ENCODE measurements at regions not wholly inside any gene's neighbourhood (a gene's known extent, or its start where the extent isn't known, plus 50 kb on each side); places are given as distances from the start of the nearest gene placed in this dataset.

GRCh38 chr4:120434756-120435155 lies 368.1 kb upstream of the MAD2L1 start:
- DNase-seq (ENCODE audit: low read depth in 4 of 4, low spot score in 3 of 4) = no peak

GRCh38 chr4:120432301-120432860 lies 365.7 kb upstream of the MAD2L1 start:
- DNase-seq (ENCODE audit: low read depth in 4 of 4, low spot score in 3 of 4) = no peak

GRCh38 chr4:120431180-120431579 lies 364.5 kb upstream of the MAD2L1 start:
- DNase-seq (ENCODE audit: low read depth in 4 of 4, low spot score in 3 of 4) = no peak

- no peak for DNase-seq (ENCODE audit: low read depth in 4 of 4, low spot score in 3 of 4)
Measured at GRCh38 chr4:120418146-120418545, 351.5 kb upstream of the MAD2L1 start.

DNA sequence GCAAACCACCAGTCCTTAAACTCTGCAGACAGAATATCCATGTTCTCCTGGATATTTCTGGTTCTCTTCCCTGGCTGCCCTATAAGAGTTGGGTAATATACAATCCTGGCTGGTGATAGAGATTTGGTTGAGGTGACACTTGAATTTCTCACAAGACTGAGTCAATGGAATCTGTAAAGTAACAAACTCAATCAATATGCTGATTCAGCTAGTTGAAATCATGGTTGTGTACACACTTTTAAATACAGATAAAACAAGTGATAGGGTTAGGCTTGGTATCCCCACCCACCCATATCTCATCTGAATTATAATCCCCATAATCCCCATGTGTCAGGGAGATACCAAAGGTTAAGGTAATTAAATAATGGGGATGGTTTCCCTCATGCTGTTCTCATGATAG lies 349.2 kb upstream of the MAD2L1 start:
- no peak for DNase-seq (ENCODE audit: low read depth in 4 of 4, low spot score in 3 of 4)

DNA sequence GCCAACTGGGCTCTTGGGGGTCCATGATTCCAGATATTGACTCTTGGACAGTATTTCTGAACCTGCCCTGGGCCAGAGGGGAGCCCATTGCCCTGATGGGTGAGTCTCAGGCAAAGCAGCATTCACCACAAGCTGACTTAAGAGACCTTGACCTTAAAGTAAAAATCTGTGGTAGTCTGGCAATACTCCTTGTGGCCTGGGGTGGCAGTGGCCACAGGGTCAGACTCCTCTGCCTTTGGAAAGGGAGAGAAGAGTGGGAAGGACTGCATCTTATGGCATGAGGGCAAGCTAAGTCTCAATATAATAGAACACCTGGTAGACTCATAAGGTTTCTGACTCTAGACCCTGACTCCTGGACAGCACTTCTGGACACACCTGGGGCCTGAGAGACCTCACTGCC lies 340.3 kb upstream of the MAD2L1 start:
- DNase-seq (ENCODE audit: low read depth in 4 of 4, low spot score in 3 of 4) = no peak

- no peak for DNase-seq (ENCODE audit: low read depth in 4 of 4, low spot score in 3 of 4)
Measured at GRCh38 chr4:120403296-120403695, 336.6 kb upstream of the MAD2L1 start.

DNA sequence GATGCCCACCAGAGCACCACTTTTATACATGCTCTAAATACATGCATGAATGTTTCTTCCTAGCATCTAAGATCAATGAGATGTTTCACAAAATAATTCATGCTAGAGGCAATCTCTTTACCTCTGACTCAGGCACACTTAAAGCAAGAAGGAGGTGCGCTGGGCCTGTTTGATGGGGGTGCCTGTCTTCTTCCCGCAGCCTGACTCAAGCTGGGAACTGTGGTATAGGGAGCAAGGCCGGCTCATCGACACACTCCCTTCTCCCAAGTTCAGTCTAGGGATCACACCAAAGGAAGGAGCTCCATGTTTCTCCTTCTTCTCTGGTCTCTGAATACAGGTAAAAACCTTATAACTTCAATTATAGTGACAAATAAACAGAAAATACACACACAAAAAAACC lies 333.8 kb upstream of the MAD2L1 start:
- DNase-seq (ENCODE audit: low read depth in 4 of 4, low spot score in 3 of 4) = no peak

DNA sequence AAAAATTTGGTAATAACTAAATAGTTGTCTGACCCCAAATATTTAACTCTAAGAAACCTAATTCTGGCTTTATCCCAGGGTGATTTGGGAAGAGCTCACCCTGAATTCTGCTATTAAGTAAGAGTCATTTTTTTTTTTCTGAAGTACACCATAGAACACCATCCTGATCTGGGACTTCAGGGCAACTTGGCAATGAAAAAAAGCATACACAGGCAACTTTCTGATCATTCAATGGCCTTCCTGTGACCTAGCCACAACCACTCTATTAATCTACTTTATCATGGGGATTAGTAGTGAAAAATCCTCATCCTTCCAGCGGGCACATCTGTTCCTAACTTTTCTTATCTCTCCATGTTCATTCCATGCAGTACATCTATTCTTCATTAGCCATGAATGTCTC lies 333.2 kb upstream of the MAD2L1 start:
- no peak for DNase-seq (ENCODE audit: low read depth in 4 of 4, low spot score in 3 of 4)

DNA sequence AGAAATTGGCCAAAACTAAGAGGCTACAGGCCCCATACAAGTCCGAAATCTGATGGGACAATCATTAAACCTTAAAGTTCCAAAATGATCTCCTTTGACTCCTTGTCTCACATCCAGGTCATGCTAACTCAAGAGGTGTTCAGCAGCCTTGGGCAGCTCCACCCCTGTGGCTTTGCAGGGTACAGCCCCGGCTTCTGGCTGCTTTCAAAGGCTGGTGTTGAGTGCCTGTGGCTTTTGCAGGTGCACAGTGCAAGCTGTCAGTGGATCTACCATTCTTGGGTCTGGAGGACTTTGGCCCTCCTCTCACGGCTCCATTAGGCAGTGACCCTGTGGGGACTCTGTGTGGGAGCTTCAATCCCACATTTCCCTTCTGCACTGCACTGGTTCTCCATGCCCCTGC lies 329.1 kb upstream of the MAD2L1 start:
- no peak for DNase-seq (ENCODE audit: low read depth in 4 of 4, low spot score in 3 of 4)

- DNase-seq (ENCODE audit: low read depth in 4 of 4, low spot score in 3 of 4) = no peak
Measured at GRCh38 chr4:120355881-120356280, 289.2 kb upstream of the MAD2L1 start.

GRCh38 chr4:120354381-120354780 lies 287.7 kb upstream of the MAD2L1 start:
- no peak for DNase-seq (ENCODE audit: low read depth in 4 of 4, low spot score in 3 of 4)

GRCh38 chr4:120353235-120353634 lies 286.6 kb upstream of the MAD2L1 start:
- DNase-seq (ENCODE audit: low read depth in 4 of 4, low spot score in 3 of 4) = no peak

DNA sequence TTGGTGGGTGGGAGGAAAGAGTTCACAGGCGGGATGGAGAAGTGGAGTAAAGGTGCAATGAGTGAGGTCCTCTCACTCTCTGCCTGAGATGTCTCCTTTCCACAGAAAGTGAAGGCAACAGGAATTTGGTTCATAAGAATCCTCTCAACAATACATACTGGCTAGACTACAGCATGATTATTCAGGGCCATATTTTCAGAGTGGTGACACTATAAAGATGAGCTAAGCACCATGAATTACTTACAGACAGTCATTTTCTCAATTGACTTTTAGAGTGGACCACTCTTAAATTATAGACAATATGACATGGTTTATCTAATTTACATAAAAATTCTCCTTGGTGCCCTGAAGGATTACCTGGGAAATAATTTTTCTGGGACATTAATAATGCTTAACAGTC lies 286.1 kb upstream of the MAD2L1 start:
- DNase-seq (ENCODE audit: low read depth in 4 of 4, low spot score in 3 of 4) = no peak

DNA sequence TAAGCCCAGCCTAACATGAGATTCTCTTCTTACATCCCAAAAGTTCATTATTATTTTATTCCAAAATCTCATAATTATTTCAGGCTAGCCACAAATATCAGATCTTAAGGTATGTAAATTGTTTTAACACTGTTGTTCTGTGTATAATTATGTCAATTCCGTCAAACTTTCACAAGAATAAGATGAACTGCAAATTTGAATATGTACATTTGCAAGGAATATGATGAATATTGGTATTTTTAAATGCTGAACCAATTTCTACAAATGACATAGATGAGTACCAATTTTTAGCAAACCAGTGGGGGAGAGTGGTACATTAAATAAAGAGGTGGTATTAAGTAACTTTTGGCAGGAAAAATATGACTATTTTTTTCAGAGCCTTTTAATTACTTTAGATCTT lies 282.3 kb upstream of the MAD2L1 start:
- no peak for DNase-seq (ENCODE audit: low read depth in 4 of 4, low spot score in 3 of 4)

GRCh38 chr4:120348521-120348920 lies 281.9 kb upstream of the MAD2L1 start:
- no peak for DNase-seq (ENCODE audit: low read depth in 4 of 4, low spot score in 3 of 4)

DNA sequence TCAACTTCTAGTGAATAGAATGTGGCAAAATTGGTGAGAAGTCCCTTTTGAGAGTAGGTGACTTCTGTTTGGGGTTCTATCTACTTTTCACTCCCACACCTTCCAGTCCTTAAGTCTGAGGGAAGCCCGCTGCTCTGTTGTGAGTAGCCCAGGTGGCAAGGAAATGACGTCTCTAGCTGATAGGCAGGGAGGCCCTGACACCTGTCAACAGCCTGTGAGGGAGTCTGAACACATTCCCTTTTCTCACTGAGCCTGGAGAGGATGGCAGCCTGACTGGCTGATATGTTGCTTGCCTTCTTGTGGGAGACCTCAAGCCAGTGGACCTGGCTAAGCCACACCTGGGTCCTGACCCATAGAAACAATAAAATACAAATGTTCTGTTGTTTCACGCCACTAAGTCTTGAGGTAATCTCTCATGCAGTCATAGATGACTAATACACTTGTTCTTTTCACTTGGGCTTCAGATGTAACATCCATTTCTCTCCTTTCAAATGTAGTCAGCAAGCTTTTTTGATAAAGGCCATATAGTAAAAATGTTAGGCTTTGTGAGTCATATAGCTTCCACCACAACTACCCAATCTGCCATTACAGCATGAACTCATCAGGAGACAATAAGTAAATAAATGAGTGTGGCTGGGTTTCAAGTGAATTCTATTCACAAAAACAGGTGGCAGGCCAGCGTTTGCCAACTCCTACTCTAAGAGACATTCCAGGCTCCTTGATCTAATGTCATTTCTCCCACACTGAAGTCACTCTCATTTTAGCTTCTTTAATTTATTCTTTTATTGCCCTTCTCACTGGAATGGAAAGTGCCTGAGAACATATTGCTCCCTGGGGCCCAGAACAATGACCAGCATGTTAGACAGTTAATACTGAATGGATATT lies 265.1 kb upstream of the MAD2L1 start:
- no peak for DNase-seq (ENCODE audit: low read depth in 4 of 4, low spot score in 3 of 4)

DNA sequence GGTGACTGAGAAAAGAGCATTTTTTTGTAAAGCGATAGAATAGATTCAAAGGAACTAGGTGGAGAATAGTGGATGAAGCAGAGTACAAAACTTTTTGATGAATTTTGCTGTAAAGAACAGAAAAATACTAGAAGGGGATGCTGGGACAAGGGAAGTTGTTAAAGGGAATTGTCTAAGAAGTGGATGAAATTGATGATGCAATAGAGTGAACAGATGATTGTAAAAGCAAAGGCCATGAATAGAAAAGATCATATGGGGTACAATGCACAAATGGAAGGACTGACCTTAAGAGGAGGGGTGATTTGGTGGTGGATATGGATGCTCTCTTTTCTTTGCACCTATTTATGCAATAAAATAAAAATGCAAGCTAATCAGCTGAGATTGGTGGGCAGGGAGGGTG lies 262.7 kb upstream of the MAD2L1 start:
- no peak for DNase-seq (ENCODE audit: low read depth in 4 of 4, low spot score in 3 of 4)

GRCh38 chr4:120327276-120327675 lies 260.6 kb upstream of the MAD2L1 start:
- no peak for DNase-seq (ENCODE audit: low read depth in 4 of 4, low spot score in 3 of 4)

DNA sequence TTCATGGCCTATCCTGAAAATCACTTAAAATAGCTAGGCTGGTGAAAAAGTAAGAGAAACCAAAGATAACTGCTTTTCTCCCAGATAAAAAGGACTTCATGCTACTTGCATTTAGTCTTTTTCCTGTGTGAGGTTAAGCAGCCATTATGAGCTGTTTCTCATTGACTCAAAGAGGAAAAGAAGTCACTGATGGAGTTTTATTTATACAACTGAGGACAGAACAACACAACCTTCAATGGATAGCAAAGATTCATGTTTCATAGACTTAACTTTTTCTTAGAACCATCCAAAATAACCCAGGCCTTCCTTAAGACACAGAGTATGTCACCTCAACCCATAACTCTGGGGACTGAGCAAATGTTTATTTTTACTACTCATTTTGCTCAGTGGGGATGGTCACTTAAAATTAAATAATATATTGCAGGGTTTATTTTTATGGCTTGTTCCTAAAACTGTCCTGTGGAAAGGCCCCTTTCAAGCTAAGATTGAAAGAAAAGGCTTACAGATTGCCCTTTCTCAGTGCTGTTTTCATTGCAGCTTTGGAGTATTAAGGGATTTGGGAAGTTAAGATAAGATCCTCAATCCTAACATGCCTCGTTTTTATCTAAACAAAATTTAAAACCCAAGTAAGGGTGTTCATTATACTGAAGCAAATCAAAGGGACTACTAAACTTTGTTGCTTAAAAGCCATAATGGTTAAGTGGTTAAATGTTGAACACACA lies 252.6 kb upstream of the MAD2L1 start:
- DNase-seq (ENCODE audit: low read depth in 4 of 4, low spot score in 3 of 4) = no peak

- DNase-seq (ENCODE audit: low read depth in 4 of 4, low spot score in 3 of 4) = no peak
Measured at GRCh38 chr4:120318196-120318846, 251.7 kb upstream of the MAD2L1 start.

All from left renal pelvis (tissue), 4 donors.